Ectodermal cell (in vitro differentiated cells): ENCODE measurements at regions not wholly inside any gene's neighbourhood (a gene's known extent, or its start where the extent isn't known, plus 50 kb on each side); places are given as distances from the start of the nearest gene placed in this dataset.

Experiments
- H3K27ac ChIP-seq: 2 replicates; pipeline ENCODE4 v1.7.0; 2013; ENCODE audit warnings: mild to moderate bottlenecking, low read depth, low read length; ENCODE audit not compliant: insufficient read depth, poor library complexity, severe bottlenecking
- H3K27me3 ChIP-seq: 2 replicates; pipeline ENCODE4 v1.7.0; 2013; ENCODE audit warnings: mild to moderate bottlenecking, low read length; ENCODE audit not compliant: insufficient read depth, control insufficient read depth, poor library complexity, severe bottlenecking
- H3K36me3 ChIP-seq: one replicate; pipeline ENCODE4 v1.7.0; 2013; ENCODE audit warnings: low read length; ENCODE audit not compliant: control insufficient read depth, insufficient read depth
- H3K4me1 ChIP-seq: one replicate; pipeline ENCODE4 v1.7.0; 2013; ENCODE audit warnings: low read length; ENCODE audit not compliant: control insufficient read depth, insufficient read depth
- H3K4me3 ChIP-seq: 2 replicates; pipeline ENCODE4 v1.7.0; 2013; ENCODE audit warnings: low read depth, low read length, control low read depth; ENCODE audit not compliant: insufficient read depth
- H3K9me3 ChIP-seq: 2 replicates; pipeline ENCODE4 v1.7.0; 2013; ENCODE audit warnings: mild to moderate bottlenecking, low read length, moderate library complexity; ENCODE audit not compliant: control insufficient read depth
- WGBS, 2 experiments: methylation state at CpG; one replicate each; pipeline ENCODE4 v1.1.7; 2013; ENCODE audit warnings: missing lambda C conversion rate in 2 of 2; 5-methylcytosine and 5-hydroxymethylcytosine counted together

DNA sequence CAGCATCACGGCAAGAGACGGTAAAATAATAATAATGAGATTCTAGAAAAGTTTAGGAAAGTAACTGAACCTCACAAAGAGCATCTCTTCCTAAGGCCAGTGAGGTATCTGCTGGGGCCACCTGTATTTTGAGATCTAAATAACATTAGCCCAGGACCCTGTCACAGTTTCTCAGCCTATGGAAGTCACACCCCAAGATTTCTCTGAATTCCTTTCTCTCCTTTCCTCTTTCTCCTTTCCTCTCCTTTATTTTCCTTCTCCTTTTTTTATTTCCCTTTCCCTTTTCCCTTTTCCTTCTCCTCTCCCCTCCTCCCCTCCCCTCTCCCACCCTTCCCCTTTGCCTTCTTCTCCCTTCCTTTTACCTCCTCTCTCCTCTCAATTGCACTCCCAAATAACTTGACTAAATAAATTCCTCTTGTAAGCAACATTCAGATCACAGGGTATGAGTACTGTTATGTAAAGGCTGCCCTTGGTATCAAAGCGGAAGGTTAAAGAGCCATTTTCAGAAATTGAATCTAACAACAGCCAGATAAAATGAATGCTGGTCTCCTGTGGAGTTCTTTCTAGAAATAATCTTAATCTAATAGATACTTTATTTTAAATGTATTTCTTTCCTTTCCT is 506.2 kb downstream of the EPM2A start:
- Histone ChIP-seq H3K4me1 (no peaks in the 10 kb centered on the region), H3K36me3 (no peaks in the 10 kb centered on the region), H3K27me3 (no peaks in the 10 kb centered on the region), H3K27ac (no peak overlapping the region), H3K4me3 (no peak overlapping the region), H3K9me3 (no peaks in the 10 kb centered on the region)
- 92 to 100% methylated on average over 3 of the region's 3 CpGs for WGBS, 2 experiments

- no peaks in the 10 kb centered on the region for H3K9me3 ChIP-seq
- H3K36me3 ChIP-seq = no peaks in the 10 kb centered on the region
- no peaks in the 10 kb centered on the region for H3K4me1 ChIP-seq
- no peaks in the 10 kb centered on the region for H3K27me3 ChIP-seq
- 61 to 62% methylated on average over 2 of the region's 2 CpGs for WGBS, 2 experiments
- no peak overlapping the region for H3K27ac ChIP-seq
- no peak overlapping the region for H3K4me3 ChIP-seq
Observed at GRCh38 chr6:145233955-145234354, 501.4 kb downstream of the EPM2A start.

- H3K27ac ChIP-seq = no peak overlapping the region
- H3K4me1 ChIP-seq = no peaks in the 10 kb centered on the region
- H3K36me3 ChIP-seq = no peaks in the 10 kb centered on the region
- H3K4me3 ChIP-seq = no peak overlapping the region
- H3K9me3 ChIP-seq = no peaks in the 10 kb centered on the region
- WGBS, 2 experiments = no CpG with 5 or more reads among the region's 1 CpG
- no peaks in the 10 kb centered on the region for H3K27me3 ChIP-seq
Observed at GRCh38 chr6:145235207-145235606, 500.1 kb downstream of the EPM2A start.

- Histone ChIP-seq H3K4me1 (no peaks in the 10 kb centered on the region), H3K36me3 (no peaks in the 10 kb centered on the region), H3K27me3 (no peaks in the 10 kb centered on the region), H3K27ac (no peak overlapping the region), H3K9me3 (no peaks in the 10 kb centered on the region), H3K4me3 (no peak overlapping the region)
Observed at GRCh38 chr6:145238787-145239186, 496.5 kb downstream of the EPM2A start.

- H3K27ac ChIP-seq = no peak overlapping the region
- H3K4me3 ChIP-seq = no peak overlapping the region
- H3K36me3 ChIP-seq = no peaks in the 10 kb centered on the region
- WGBS, 2 experiments = 92 to 95% methylated on average over 3 of the region's 3 CpGs
- no peaks in the 10 kb centered on the region for H3K27me3 ChIP-seq
- no peaks in the 10 kb centered on the region for H3K9me3 ChIP-seq
- peaks cover 9% of the 10 kb centered on the region for H3K4me1 ChIP-seq
Observed at GRCh38 chr6:145241039-145241438, 494.3 kb downstream of the EPM2A start.

DNA sequence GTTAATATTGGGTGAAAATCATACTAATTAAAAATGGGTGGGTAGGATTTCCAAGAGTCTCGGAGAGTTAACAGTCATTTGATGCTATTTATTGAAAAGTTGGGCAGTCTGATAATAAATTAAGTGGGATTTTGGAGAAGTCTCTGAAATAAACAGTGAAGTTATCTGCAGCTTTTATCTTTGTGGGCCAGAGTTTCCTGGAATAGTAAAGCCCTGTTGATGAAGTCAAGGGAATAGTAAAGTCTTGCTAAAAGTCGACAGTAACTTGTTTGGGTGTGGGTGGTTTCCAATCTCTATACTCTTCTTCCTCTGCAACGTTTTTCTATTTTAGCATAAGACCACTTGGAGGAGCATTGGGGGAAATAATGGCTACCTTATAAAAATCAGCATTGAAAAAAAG is 493.6 kb downstream of the EPM2A start:
- Histone ChIP-seq H3K9me3 (no peaks in the 10 kb centered on the region), H3K27ac (no peak overlapping the region), H3K27me3 (no peaks in the 10 kb centered on the region), H3K36me3 (no peaks in the 10 kb centered on the region), H3K4me3 (no peak overlapping the region), H3K4me1 (peaks cover 9% of the 10 kb centered on the region)
- WGBS, 2 experiments = 98% methylated on average over 2 to 3 of the region's 3 CpGs

GRCh38 chr6:145244349-145245100 is 490.8 kb downstream of the EPM2A start:
- Histone ChIP-seq H3K27ac (no peak overlapping the region), H3K4me3 (no peak overlapping the region), H3K4me1 (peaks cover 9% of the 10 kb centered on the region), H3K27me3 (no peaks in the 10 kb centered on the region), H3K36me3 (no peaks in the 10 kb centered on the region), H3K9me3 (no peaks in the 10 kb centered on the region)
- WGBS, 2 experiments = 95 to 97% methylated on average over 3 of the region's 3 CpGs

GRCh38 chr6:145245119-145245518 is 490.2 kb downstream of the EPM2A start:
- Histone ChIP-seq H3K4me1 (peaks cover 9% of the 10 kb centered on the region), H3K27me3 (no peaks in the 10 kb centered on the region), H3K9me3 (no peaks in the 10 kb centered on the region), H3K36me3 (no peaks in the 10 kb centered on the region), H3K27ac (no peak overlapping the region), H3K4me3 (no peak overlapping the region)
- WGBS, 2 experiments = 66 to 70% methylated on average over 4 of the region's 4 CpGs

GRCh38 chr6:145247692-145248419 is 487.5 kb downstream of the EPM2A start:
- H3K9me3 ChIP-seq = no peaks in the 10 kb centered on the region
- H3K4me3 ChIP-seq = no peak overlapping the region
- no peaks in the 10 kb centered on the region for H3K27me3 ChIP-seq
- H3K27ac ChIP-seq = no peak overlapping the region
- no peaks in the 10 kb centered on the region for H3K36me3 ChIP-seq
- peaks cover 9% of the 10 kb centered on the region for H3K4me1 ChIP-seq
- WGBS, 2 experiments = 83 to 89% methylated on average over 5 of the region's 6 CpGs

- Histone ChIP-seq H3K27ac (no peak overlapping the region), H3K36me3 (no peaks in the 10 kb centered on the region), H3K9me3 (no peaks in the 10 kb centered on the region), H3K4me1 (peaks cover under 1% of the 10 kb centered on the region), H3K27me3 (no peaks in the 10 kb centered on the region), H3K4me3 (no peak overlapping the region)
- 90 to 95% methylated on average over 3 of the region's 3 CpGs for WGBS, 2 experiments
Observed at GRCh38 chr6:145250436-145250835, 484.9 kb downstream of the EPM2A start.
